ENCODE measurements at regions not wholly inside any gene's neighbourhood (a gene's known extent, or its start where the extent isn't known, plus 50 kb on each side); places are given as distances from the start of the nearest gene placed in this dataset.
"Not testable (repeated sequence)": the region's sequence is repeated elsewhere in the genome, so short reads cannot be mapped to it uniquely, and the experiment has no call there.

DNA sequence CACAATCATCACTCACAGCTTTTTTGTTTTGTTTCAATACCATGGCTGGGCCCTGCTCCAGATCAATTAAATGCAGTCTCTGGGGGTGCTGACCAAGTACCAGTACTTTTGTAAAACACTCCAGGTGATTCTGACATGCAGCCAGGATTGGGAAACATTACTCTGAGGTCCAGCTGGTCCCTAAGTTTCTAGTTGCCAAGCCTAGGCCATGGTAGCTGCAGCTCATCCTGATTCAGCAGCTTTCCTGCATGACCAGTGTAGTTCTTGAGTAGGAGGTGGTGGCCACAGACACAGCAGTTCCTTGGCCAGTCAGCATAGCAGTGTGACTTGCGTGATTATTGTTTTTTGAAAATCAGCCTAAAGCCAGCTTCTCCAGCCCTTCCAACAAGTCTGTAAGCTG lies 859.1 kb downstream of the DIAPH3 start:
- H3K4me3 ChIP-seq (replicated peaks in 1 of 2; ENCODE audit: low read depth in 2 of 2, low read length in 2 of 2) = no peak overlapping the region
- no peak for DNase-seq (ENCODE audit: low read depth in 2 of 2)
- no peak for TF ChIP-seq CTCF (IDR thresholded peaks at IDR 0.05; ENCODE audit: low read depth, low read length)

DNA sequence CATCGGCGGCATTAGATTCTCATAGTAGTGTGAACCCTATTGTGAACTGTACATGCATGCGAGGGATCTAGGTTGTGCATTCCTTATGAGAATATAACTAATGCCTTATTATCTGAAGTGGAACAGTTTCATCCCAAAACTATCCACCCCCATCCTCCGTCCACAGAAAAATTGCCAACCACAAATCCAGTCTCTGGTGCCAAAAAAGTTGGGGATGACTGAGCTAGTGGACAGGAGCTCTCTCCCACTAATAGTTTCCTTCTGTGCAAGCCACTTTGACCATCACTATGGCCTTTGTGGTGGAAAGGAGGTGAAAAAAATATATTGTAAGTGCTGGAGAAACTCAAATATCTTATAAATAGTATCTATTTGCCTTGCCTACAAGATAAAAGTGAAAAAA lies 857.8 kb downstream of the DIAPH3 start:
- no peak for DNase-seq (ENCODE audit: low read depth in 2 of 2)
- no peak overlapping the region for H3K4me3 ChIP-seq (replicated peaks in 1 of 2; ENCODE audit: low read depth in 2 of 2, low read length in 2 of 2)
- no peak for TF ChIP-seq CTCF (IDR thresholded peaks at IDR 0.05; ENCODE audit: low read depth, low read length)

- H3K4me3 ChIP-seq (replicated peaks in 1 of 2; ENCODE audit: low read depth in 2 of 2, low read length in 2 of 2) = no peak overlapping the region
- no peak for TF ChIP-seq CTCF (IDR thresholded peaks at IDR 0.05; ENCODE audit: low read depth, low read length)
- DNase-seq (ENCODE audit: low read depth in 2 of 2) = no peak
Measured at GRCh38 chr13:59312776-59313175, 851.0 kb downstream of the DIAPH3 start.

GRCh38 chr13:59318320-59318930 lies 845.3 kb downstream of the DIAPH3 start:
- peak; percentile 76 for TF ChIP-seq CTCF (IDR thresholded peaks at IDR 0.05; ENCODE audit: low read depth, low read length)
- DNase-seq (ENCODE audit: low read depth in 2 of 2) = peak; percentile 71 to 76
- H3K4me3 ChIP-seq (replicated peaks in 1 of 2; ENCODE audit: low read depth in 2 of 2, low read length in 2 of 2) = no peak overlapping the region

GRCh38 chr13:59319276-59319675 lies 844.5 kb downstream of the DIAPH3 start:
- H3K4me3 ChIP-seq (replicated peaks in 1 of 2; ENCODE audit: low read depth in 2 of 2, low read length in 2 of 2) = no peak overlapping the region
- TF ChIP-seq CTCF (IDR thresholded peaks at IDR 0.05; ENCODE audit: low read depth, low read length) = no peak
- peak in 1 of 2 donors; percentile 5 for DNase-seq (ENCODE audit: low read depth in 2 of 2)

DNA sequence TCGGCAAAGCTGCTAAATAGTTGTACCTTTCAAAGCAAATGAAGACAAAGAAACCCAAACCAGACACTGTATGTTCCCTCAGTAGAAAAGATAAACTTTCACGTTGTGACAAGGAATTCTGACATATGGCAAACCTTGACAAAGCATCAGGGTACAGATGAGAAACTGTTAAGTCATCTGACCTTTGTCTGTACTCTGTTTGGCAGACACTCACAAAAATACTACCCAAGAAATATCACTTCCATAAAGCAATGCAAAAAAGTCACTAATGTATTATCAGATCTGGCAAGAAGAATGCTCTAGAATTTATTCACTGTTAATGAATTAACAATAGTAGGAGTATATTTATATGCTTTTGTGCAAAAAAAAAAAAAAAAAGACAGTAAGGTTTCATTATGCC lies 843.7 kb downstream of the DIAPH3 start:
- no peak for TF ChIP-seq CTCF (IDR thresholded peaks at IDR 0.05; ENCODE audit: low read depth, low read length)
- peak in 1 of 2 donors; percentile 7 for DNase-seq (ENCODE audit: low read depth in 2 of 2)
- H3K4me3 ChIP-seq (replicated peaks in 1 of 2; ENCODE audit: low read depth in 2 of 2, low read length in 2 of 2) = no peak overlapping the region

- H3K4me3 ChIP-seq (replicated peaks in 1 of 2; ENCODE audit: low read depth in 2 of 2, low read length in 2 of 2); DNase-seq (ENCODE audit: low read depth in 2 of 2): not testable (repeated sequence)
Measured at GRCh38 chr13:59324401-59324800, 839.3 kb downstream of the DIAPH3 start.
